GM19397 (cell line): ENCODE measurements at regions not wholly inside any gene's neighbourhood (a gene's known extent, or its start where the extent isn't known, plus 50 kb on each side); places are given as distances from the start of the nearest gene placed in this dataset.
"Not testable (repeated sequence)": the region's sequence is repeated elsewhere in the genome, so short reads cannot be mapped to it uniquely, and the experiment has no call there.

ENCODE experiments used
- ATAC-seq: cut with Tn5 transposase; IDR thresholded peaks from one replicate; pipeline ENCODE4 v1.9.1; 2021; ENCODE audit warnings: mild to moderate bottlenecking, moderate library complexity; ENCODE audit not compliant: unreplicated experiment

- no peak for ATAC-seq
Measured at GRCh38 chr5:72760259-72760658, 56.2 kb upstream of the TNPO1 start.

- ATAC-seq: no peak
Measured at GRCh38 chr5:72752909-72753308, 63.6 kb upstream of the TNPO1 start.

DNA sequence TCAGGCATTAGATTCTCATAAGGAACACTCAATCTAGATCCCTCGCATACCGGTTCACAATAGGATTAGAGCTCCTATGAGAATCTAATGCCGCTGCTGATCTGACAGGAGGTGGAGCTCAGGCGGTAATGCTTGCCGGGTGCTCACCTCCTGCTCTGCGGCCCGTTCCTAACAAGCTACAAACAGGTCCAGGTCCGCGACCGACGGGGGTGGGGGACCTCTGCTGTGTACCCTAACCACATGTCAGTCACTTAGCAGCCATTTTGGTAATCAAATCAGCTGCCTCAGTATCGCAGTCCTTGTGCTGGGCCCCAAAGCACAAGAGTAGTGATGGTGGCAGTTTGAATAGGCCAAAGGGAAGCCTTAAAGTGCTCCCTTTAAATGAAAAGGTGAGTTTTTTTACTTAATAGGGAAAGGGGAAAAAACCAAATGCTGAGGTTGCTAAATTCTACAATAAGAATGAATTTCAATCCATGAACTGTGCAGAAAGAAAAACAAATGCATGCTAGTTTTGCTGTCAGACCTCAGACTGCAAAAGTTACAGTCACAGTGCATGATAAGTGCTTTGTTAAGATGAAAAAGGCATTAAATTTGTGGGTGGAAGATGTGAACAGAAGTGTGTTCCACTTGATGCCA is 67.0 kb upstream of the TNPO1 start:
- no peak for ATAC-seq

- ATAC-seq: no peak
Measured at GRCh38 chr5:72747826-72748225, 68.6 kb upstream of the TNPO1 start.

- ATAC-seq: no peak
Measured at GRCh38 chr5:72746736-72747135, 69.7 kb upstream of the TNPO1 start.

DNA sequence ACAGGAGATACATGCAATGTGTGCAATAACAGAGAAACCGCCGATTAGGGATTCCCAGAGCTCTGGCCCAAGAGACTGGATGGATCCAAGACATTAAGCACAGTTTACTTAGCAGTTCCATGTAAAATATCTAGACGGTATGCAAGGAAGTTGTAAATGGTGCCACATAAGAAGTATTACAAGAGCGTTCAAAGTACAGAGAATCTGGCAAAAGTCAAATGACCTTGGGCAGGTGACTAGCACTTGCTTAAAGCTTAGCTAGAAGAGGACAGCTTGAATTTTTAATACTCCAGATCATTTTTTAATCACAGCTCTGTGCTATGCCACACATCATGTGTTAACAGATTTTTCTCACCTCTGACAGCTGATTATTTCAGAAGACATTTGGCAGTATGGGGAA is 72.3 kb upstream of the TNPO1 start:
- ATAC-seq: no peak

GRCh38 chr5:72741805-72742204 is 74.7 kb upstream of the TNPO1 start:
- ATAC-seq: no peak

GRCh38 chr5:72733810-72734209 is 82.7 kb upstream of the TNPO1 start:
- no peak for ATAC-seq

DNA sequence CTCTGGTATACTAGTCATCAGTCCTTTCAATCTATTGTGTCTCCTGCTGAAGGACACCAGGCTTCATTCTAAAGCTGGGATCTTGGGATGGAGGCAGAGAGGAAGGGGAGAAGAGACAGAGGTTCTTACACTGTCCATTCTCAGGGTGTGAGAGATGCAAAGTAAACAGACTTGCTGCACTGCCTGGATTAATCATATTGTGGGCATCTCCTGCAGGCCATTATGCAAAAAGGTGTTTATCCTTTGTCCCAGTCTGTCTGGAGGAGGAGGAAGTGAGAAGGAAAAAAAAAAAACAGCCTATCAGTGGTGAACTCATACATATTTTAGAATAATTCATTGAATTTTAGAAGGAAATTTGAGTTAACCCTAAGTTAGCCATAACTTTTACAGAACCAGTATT is 92.9 kb upstream of the TNPO1 start:
- ATAC-seq: no peak

DNA sequence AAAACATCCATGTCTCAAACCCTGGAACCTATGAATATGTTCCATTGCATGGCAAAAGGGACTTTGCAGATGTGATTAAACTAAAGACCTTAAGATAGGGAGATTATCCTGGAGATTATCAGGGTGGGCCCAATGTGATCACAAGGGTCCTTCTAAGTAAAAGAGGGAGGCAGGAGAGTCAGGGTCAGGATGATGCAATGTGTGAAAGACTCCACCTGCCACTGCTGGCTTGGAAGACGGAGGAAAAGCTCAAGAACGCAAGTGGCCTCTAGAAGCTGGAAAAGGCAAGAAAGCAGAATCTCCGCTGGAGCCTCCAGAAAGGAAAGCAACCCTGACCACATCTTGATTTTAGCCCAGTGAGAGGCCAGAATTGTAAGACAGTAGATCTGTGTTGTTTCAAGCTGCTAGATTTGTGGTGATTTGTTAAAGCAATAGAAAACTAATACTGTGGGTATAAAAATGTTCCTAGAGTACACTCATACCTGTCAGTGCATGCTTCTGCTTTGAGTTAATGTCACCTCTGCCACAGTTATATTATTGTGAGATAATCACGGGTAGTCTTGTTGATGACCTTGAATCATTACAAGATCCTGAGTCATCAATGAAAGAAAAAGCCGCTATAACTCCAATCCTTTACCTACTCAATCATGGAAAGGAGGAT is 93.5 kb upstream of the TNPO1 start:
- no peak for ATAC-seq

GRCh38 chr5:72721844-72722243 is 94.6 kb upstream of the TNPO1 start:
- no peak for ATAC-seq

DNA sequence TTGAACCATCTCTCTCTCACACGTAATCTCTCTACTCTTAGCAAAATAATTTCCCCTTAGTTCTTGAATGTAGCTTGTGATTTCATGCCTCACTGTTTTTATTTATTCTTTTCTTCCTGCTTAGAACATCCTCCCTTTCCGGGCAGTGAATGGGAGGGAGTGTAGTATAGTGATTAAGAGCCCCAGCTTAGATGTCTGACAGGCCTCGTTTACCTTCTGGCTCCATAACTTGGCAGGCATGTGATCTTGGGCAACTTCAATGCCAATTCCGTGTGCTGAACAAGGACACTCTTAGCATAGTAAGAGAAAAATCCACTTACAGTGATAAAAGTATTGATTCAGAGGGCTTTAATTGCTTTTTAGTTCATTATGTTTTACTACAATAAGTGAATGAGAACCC is 96.3 kb upstream of the TNPO1 start:
- no peak for ATAC-seq

- ATAC-seq: no peak
Measured at GRCh38 chr5:72711351-72711750, 105.1 kb upstream of the TNPO1 start.

DNA sequence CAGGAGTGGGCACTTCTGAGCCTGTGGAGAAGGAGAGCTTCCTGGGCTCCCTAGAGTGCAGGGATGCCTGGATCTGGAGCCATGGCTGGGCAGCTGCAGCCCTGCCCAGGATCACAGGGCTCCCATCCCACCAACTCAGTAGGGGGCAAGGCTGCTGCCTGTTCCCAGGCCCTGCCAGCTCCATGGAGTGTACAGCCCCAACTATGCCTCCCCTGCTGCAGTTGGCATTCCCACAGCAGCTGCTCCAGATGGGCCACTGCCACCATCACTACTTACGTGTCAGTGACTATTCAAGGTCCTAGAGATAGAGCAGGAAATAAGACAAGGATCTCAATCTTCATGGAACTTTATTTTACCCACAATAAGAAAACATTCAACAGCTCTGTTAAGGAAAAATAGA is 107.1 kb upstream of the TNPO1 start:
- no peak for ATAC-seq

DNA sequence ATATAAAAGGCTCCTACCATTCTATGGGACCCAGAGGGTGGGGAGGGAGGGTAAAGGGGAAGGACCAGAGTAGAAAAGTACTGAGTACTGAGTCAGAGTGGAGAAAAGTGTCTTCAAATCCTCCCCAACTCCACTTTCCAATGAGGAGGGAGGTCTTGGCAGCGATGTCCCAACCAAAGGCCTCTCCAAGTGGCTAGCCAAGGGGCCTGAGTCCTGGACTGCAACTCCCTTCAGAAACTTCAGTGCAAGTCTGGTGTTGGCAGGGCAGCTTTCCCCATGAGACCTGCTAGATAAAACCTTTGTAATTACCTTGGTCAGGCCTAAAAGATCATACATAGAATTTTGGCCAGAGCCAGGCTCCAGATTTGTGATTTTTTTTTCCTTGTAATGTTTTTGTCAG is 111.3 kb upstream of the TNPO1 start:
- no peak for ATAC-seq

DNA sequence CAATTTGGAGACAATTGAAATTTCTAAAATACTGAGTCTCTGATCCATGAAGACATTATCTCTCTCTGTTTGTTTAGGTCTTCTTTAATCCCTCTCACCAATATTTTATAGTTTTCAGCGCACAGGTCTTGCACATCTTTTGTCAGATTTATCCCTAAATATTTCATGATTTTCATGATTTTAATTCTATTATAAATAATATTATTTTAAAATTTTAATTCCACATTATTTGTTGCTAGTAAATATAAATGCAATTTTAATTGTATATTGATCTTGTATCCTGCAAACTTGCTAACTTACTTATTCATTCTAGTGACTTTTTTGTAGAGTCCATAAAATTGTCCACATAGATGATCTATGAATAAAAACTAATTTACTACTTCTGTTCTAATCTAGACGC is 112.6 kb upstream of the TNPO1 start:
- ATAC-seq: no peak

GRCh38 chr5:72702881-72703434 is 113.5 kb upstream of the TNPO1 start:
- ATAC-seq: no peak

GRCh38 chr5:72702105-72702504 is 114.4 kb upstream of the TNPO1 start:
- not testable (repeated sequence) for ATAC-seq

- ATAC-seq: no peak
Measured at GRCh38 chr5:72698481-72698880, 118.0 kb upstream of the TNPO1 start.

GRCh38 chr5:72697622-72698021 is 118.8 kb upstream of the TNPO1 start:
- no peak for ATAC-seq

- ATAC-seq: no peak
Measured at GRCh38 chr5:72695659-72696058, 120.8 kb upstream of the TNPO1 start.

DNA sequence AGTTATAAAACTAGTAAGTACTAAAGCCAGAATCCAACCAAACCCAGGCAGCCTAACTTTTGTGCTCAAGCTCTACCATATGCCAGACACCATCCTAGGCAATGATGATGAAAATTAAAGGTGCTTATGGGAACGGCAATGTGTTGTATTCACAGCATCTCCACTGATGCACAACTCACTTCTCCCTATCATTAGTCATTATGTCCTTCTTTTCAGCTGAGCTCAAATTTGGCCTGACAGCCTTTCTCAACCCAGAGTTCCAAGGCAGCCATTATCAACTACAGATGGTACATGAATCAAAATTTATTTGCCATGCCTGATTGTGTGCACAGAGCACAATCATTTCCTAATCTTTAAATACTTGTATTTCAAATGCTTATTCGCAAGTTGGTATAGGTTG is 121.6 kb upstream of the TNPO1 start:
- no peak for ATAC-seq
